Liver (tissue), 3 donors: ENCODE measurements at regions not wholly inside any gene's neighbourhood (a gene's known extent, or its start where the extent isn't known, plus 50 kb on each side); places are given as distances from the start of the nearest gene placed in this dataset.

Experiments used
- ATF3 ChIP-seq: IDR thresholded peaks from 2 replicates; pipeline ENCODE4 v1.6.1; 2016; ENCODE audit warnings: antibody characterized with exemption
- CTCF ChIP-seq: fragments of 150-350 bp; IDR thresholded peaks from 2 replicates; pipeline ENCODE4 v1.5.1; 2017; ENCODE audit warnings: improper control_type of control experiment, low read depth, low read length; ENCODE audit not compliant: missing input control
- EGR1 ChIP-seq, 2 donors: IDR thresholded peaks; 2 replicates each; pipeline ENCODE4 v1.6.1; 2016 to 2018; ENCODE audit warnings: antibody characterized with exemption in 2 of 2, low read depth in 2 of 2
- FOXA1 ChIP-seq: IDR thresholded peaks from 2 replicates; pipeline ENCODE4 v1.6.1; 2016; ENCODE audit warnings: antibody characterized with exemption
- HNF4G ChIP-seq: IDR thresholded peaks from 2 replicates; pipeline ENCODE4 v1.6.1; 2016; ENCODE audit warnings: antibody characterized with exemption
- JUND ChIP-seq, 2 donors: IDR thresholded peaks; 2 replicates each; pipeline ENCODE4 v1.6.1; 2016; ENCODE audit warnings: antibody characterized with exemption in 2 of 2
- MAX ChIP-seq: IDR thresholded peaks from 2 replicates; pipeline ENCODE4 v1.6.1; 2016; ENCODE audit warnings: antibody characterized with exemption
- RAD21 ChIP-seq, 2 donors: IDR thresholded peaks; 2 replicates each; pipeline ENCODE4 v1.6.1; 2016; ENCODE audit warnings: antibody characterized with exemption in 2 of 2, mild to moderate bottlenecking in 2 of 2
- REST ChIP-seq: IDR thresholded peaks from 2 replicates; pipeline ENCODE4 v1.6.1; 2016; ENCODE audit warnings: antibody characterized with exemption, mild to moderate bottlenecking
- SP1 ChIP-seq: IDR thresholded peaks from 2 replicates; pipeline ENCODE4 v1.6.1; 2018; ENCODE audit warnings: antibody characterized with exemption, mild to moderate bottlenecking
- TAF1 ChIP-seq: conservative IDR thresholded peaks from 2 replicates; pipeline ENCODE4 v1.6.1; 2016; ENCODE audit warnings: antibody characterized with exemption, mild to moderate bottlenecking
- YY1 ChIP-seq: IDR thresholded peaks from 2 replicates; pipeline ENCODE4 v1.6.1; 2016; ENCODE audit warnings: antibody characterized with exemption, mild to moderate bottlenecking
- TF ChIP-seq, protein P1 (sequence below): IDR thresholded peaks from 2 replicates; pipeline ENCODE4 v1.6.1; 2016; ENCODE audit warnings: antibody characterized with exemption
- donor health status: healthy.
- donor health status: healthy.

DNA sequence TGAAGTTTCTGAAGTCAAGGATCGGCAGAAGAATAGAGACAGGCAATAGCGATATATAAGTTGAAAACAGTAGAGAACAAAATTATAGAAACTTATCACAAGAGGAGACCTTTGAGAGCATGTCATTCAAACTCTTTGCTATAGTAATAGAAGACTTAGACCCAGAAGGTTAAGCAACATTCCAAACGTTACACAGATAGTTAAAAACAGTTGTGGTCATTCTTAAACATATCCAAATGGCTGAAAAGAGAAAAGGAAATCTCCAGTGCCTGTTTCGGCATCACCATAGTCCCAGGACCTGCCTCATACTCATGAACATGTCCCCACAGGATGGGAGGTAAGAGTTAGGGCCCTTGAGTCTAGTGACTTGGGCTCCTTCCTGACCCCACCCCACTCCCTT is 258.1 kb upstream of the NOCT start:
- TF ChIP-seq RAD21 (IDR thresholded peaks at IDR 0.05) (no peak), SP1 (no peak), CTCF (no peak), YY1 (no peak), REST (no peak), EGR1 (IDR thresholded peaks at IDR 0.05; ENCODE audit: low read depth in 2 of 2) (no peak), MAX (no peak), JUND (IDR thresholded peaks at IDR 0.05) (no peak), FOXA1 (no peak), TAF1 (no peak), ATF3 (no peak), HNF4G (no peak)
- TF ChIP-seq, protein P1, sequence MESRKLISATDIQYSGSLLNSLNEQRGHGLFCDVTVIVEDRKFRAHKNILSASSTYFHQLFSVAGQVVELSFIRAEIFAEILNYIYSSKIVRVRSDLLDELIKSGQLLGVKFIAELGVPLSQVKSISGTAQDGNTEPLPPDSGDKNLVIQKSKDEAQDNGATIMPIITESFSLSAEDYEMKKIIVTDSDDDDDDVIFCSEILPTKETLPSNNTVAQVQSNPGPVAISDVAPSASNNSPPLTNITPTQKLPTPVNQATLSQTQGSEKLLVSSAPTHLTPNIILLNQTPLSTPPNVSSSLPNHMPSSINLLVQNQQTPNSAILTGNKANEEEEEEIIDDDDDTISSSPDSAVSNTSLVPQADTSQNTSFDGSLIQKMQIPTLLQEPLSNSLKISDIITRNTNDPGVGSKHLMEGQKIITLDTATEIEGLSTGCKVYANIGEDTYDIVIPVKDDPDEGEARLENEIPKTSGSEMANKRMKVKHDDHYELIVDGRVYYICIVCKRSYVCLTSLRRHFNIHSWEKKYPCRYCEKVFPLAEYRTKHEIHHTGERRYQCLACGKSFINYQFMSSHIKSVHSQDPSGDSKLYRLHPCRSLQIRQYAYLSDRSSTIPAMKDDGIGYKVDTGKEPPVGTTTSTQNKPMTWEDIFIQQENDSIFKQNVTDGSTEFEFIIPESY = no peak
